IPS-18c (cell line): ENCODE measurements at regions not wholly inside any gene's neighbourhood (a gene's known extent, or its start where the extent isn't known, plus 50 kb on each side); places are given as distances from the start of the nearest gene placed in this dataset.

Experiments
- H3K4me3 ChIP-seq: 2 replicates; pipeline ENCODE4 v1.7.0; 2013; ENCODE audit warnings: low read depth, mild to moderate bottlenecking, low read length, moderate library complexity; ENCODE audit not compliant: insufficient read depth
- H3K9me3 ChIP-seq: one replicate; pipeline ENCODE4 v1.6.1; 2013; ENCODE audit warnings: mild to moderate bottlenecking, low read length, moderate library complexity; ENCODE audit not compliant: control insufficient read depth, insufficient read depth

GRCh38 chr12:13857750-13858149 is 123.7 kb downstream of the GRIN2B start:
- H3K4me3 ChIP-seq: no peak overlapping the region

GRCh38 chr12:13853471-13853870 is 127.9 kb downstream of the GRIN2B start:
- Histone ChIP-seq H3K9me3 (no peaks in the 10 kb centered on the region), H3K4me3 (no peak overlapping the region)

More at GRCh38 chr12:13857750-13858149, 123.7 kb downstream of the GRIN2B start:
- H3K9me3 ChIP-seq: no peaks in the 10 kb centered on the region

GRCh38 chr12:13851828-13852227 is 129.6 kb downstream of the GRIN2B start:
- no peak overlapping the region for H3K4me3 ChIP-seq
- no peaks in the 10 kb centered on the region for H3K9me3 ChIP-seq

- no peaks in the 10 kb centered on the region for H3K9me3 ChIP-seq
- H3K4me3 ChIP-seq: no peak overlapping the region
Observed at GRCh38 chr12:13849456-13849855, 131.9 kb downstream of the GRIN2B start.

- H3K9me3 ChIP-seq: no peaks in the 10 kb centered on the region
- no peak overlapping the region for H3K4me3 ChIP-seq
Observed at GRCh38 chr12:13843841-13844240, 137.6 kb downstream of the GRIN2B start.

GRCh38 chr12:13841358-13841757 is 140.0 kb downstream of the GRIN2B start:
- Histone ChIP-seq H3K9me3 (no peaks in the 10 kb centered on the region), H3K4me3 (no peak overlapping the region)

GRCh38 chr12:13839365-13840336 is 141.8 kb downstream of the GRIN2B start:
- H3K9me3 ChIP-seq: no peaks in the 10 kb centered on the region
- H3K4me3 ChIP-seq: no peak overlapping the region

- no peak overlapping the region for H3K4me3 ChIP-seq
- no peaks in the 10 kb centered on the region for H3K9me3 ChIP-seq
Observed at GRCh38 chr12:13836099-13836498, 145.3 kb downstream of the GRIN2B start.

- Histone ChIP-seq H3K4me3 (no peak overlapping the region), H3K9me3 (no peaks in the 10 kb centered on the region)
Observed at GRCh38 chr12:13835652-13836051, 145.8 kb downstream of the GRIN2B start.

- Histone ChIP-seq H3K4me3 (no peak overlapping the region), H3K9me3 (no peaks in the 10 kb centered on the region)
Observed at GRCh38 chr12:13834241-13834640, 147.2 kb downstream of the GRIN2B start.

- H3K4me3 ChIP-seq: no peak overlapping the region
Observed at GRCh38 chr12:13817131-13817530, 164.3 kb downstream of the GRIN2B start.

GRCh38 chr12:13816394-13816793 is 165.0 kb downstream of the GRIN2B start:
- Histone ChIP-seq H3K4me3 (no peak overlapping the region), H3K9me3 (no peaks in the 10 kb centered on the region)

More at GRCh38 chr12:13817131-13817530, 164.3 kb downstream of the GRIN2B start:
- no peaks in the 10 kb centered on the region for H3K9me3 ChIP-seq

- Histone ChIP-seq H3K9me3 (no peaks in the 10 kb centered on the region), H3K4me3 (no peak overlapping the region)
Observed at GRCh38 chr12:13812168-13812567, 169.2 kb downstream of the GRIN2B start.

GRCh38 chr12:13811061-13811460 is 170.3 kb downstream of the GRIN2B start:
- Histone ChIP-seq H3K4me3 (no peak overlapping the region), H3K9me3 (no peaks in the 10 kb centered on the region)

GRCh38 chr12:13805041-13805440 is 176.4 kb downstream of the GRIN2B start:
- Histone ChIP-seq H3K4me3 (no peak overlapping the region), H3K9me3 (no peaks in the 10 kb centered on the region)

GRCh38 chr12:13801543-13801942 is 179.9 kb downstream of the GRIN2B start:
- H3K9me3 ChIP-seq: no peaks in the 10 kb centered on the region

GRCh38 chr12:13799574-13799973 is 181.8 kb downstream of the GRIN2B start:
- no peak overlapping the region for H3K4me3 ChIP-seq
- H3K9me3 ChIP-seq: no peaks in the 10 kb centered on the region

More at GRCh38 chr12:13801543-13801942, 179.9 kb downstream of the GRIN2B start:
- H3K4me3 ChIP-seq: no peak overlapping the region

GRCh38 chr12:13798162-13798561 is 183.2 kb downstream of the GRIN2B start:
- Histone ChIP-seq H3K4me3 (no peak overlapping the region), H3K9me3 (no peaks in the 10 kb centered on the region)
